Renal pelvis (tissue), 1 donor: ENCODE measurements at regions not wholly inside any gene's neighbourhood (a gene's known extent, or its start where the extent isn't known, plus 50 kb on each side); places are given as distances from the start of the nearest gene placed in this dataset.

Source experiments
- DNase-seq: peaks from one replicate; pipeline ENCODE4 v3.0.0-alpha.2; 2013

DNA sequence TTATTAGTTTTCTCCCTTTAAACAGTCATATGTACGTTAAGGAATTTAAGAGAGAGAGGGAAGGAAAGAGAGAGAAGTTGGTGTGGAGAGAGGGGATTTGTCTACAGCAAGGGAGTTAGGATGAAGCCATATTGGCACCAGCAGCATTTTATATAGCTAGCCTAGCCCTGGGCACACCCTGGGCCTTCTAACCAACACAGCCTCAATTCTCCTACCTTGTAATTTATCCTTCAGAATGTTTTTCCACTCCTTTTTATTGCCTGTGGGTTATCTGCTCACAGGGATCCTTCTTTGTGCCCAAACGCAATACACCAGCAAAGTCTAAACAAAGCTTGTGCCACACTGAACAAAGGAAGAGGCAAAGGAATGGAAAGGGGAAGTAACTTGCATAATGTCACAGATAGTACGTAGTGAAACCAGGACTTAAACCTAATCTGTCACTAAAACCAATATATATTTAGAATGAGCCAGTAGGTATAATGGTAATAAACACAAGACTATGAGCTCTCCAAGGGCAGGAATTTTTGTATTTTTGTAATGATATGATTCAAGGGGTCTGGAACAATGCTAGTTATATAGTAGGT lies 613.8 kb upstream of the TENM4 start:
- no peak for DNase-seq

GRCh38 chr11:80048513-80048912 lies 607.7 kb upstream of the TENM4 start:
- DNase-seq: no peak

GRCh38 chr11:80041136-80042000 lies 600.5 kb upstream of the TENM4 start:
- DNase-seq: no peak

GRCh38 chr11:80034801-80035200 lies 594.0 kb upstream of the TENM4 start:
- no peak for DNase-seq

DNA sequence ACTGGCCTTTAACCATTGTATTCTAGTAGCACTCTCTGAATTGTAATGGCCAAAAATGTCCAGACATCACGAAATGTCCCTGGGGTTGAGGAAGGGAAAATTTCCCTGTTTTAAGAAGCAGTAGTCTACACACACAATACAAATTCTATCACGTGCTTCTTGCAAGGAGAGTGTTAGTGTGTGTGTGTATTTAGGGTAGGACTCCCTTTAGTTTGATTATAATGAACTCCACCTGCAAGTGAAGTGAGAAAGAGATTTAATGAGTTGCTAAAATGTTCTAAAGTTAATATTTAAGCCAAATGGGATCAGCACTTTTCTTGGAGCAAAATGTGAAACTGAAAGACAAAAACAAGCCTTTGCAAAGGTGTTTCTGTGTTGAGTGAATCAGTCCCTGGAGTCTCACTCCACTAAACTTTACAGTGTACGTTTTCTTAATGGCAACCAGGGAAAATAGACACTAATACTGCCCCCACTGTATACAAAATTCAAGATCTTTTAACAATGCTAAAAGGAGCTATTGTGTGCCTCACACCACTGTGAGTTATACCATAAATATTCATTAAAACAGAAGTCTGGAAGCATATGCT lies 590.3 kb upstream of the TENM4 start:
- DNase-seq: no peak

GRCh38 chr11:80028998-80029397 lies 588.2 kb upstream of the TENM4 start:
- no peak for DNase-seq

DNA sequence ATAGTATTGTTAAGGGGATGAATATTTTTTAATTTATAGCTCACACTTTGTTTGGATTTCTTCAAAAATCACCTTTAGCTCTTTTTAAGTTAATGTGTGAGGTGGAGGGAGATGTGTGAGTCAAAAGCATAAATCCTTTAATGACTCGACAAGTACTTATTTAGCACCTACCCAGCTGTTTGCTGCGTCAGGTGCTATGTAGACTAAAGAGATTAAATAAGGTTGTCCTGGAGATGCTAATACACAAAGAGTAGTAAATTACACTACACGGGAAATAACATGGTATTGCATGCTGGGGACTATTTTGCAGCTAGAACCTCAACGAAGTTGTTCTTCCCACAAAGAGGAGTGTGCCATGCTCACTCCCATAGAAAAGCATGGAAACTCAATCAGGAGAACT lies 583.3 kb upstream of the TENM4 start:
- no peak for DNase-seq

DNA sequence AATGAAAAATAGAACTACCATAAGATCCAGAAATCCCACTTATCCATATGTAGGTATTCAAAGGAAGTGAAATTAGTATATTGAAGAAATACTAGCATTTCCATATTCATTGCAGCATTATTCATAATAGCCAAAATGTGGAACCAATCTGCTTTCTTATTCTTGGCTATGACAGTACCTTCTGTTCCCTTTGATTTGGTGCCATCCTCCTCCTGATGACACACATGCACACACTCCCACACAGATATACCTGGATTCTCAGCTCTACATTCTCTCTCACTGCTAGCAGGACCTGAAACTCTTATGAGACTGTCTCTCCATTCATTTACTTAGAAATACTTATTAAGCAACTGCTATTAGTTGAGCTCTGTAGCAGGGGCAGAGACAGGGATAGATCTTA lies 582.6 kb upstream of the TENM4 start:
- DNase-seq: no peak

- no peak for DNase-seq
Observed at GRCh38 chr11:80010536-80010935, 569.7 kb upstream of the TENM4 start.

DNA sequence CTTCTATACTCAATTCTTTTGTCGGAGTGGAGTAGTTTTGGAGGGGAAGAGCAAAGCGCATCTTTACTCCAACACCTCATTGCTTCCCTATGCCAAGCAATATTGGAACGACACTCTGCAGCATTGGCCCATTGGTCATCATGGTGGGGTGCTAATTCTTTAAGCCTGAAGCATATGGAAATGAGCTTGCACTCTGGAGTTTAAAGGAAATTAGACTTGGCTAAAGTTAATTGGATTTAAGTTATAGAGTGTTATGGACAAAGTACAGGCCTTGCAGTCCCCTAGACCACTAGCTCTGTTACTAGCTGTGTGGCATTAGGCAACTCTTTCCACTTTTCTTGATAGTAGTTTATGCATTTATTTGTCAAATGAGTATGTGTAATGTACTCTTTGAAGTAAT lies 568.3 kb upstream of the TENM4 start:
- DNase-seq: no peak

GRCh38 chr11:80007616-80008015 lies 566.8 kb upstream of the TENM4 start:
- no peak for DNase-seq

DNA sequence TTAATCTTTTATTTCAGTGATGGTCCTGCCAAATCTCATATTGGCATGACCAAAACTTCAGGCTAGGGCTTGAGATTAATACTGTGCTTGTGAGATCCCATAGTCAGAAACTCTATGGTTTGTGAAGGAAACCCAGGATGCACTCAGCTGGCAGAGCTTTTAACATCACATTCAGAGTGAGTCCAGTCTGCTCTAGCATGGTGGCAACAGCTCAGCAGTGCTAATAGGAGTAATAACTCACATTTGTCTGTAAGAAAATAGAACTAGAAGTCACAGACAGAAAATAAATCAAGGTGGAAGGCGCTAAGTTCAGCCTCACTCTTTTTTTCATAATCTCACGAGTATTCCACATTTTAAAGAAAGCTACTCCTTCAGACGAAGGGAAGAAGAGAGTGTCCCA lies 549.3 kb upstream of the TENM4 start:
- no peak for DNase-seq

DNA sequence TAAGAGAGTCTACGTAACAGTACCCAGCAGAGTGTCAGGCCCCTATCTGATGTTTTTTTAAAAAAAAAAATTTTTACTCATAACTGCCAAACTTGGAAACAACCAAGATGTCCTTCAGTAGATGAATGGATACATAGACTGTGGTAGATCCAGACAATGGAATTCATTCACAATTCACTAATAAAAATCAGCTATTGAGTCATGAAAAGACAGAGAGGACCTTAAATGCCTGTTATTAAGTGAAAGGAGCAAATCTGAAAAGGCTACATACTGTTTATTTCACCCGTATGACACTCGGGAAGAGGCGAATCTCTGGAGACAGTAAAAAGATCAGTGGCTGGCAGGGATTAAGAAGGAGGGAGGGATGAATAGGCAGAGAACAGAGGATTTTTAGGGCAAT lies 541.4 kb upstream of the TENM4 start:
- DNase-seq: no peak

- DNase-seq: no peak
Observed at GRCh38 chr11:79980916-79981315, 540.1 kb upstream of the TENM4 start.

GRCh38 chr11:79973721-79974617 lies 533.1 kb upstream of the TENM4 start:
- DNase-seq: no peak

DNA sequence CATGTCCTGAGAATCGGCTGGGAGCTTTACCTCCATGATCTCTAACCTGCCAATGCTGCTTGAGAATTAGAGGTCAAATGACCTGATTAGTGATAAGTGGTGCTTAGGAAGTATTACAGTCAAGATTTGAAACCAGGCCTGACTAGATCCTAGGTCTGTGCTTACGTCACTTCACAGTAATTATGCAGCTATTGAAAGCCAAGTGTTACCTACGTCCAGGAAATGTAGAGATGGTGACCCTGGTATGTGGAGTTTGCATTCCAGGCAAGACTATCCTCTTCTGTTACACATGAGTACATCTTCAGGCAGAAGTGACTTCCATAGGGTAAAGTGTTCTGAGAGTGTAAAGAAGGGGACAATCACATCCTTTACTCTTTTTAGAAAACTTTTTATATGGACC lies 530.4 kb upstream of the TENM4 start:
- DNase-seq: no peak

DNA sequence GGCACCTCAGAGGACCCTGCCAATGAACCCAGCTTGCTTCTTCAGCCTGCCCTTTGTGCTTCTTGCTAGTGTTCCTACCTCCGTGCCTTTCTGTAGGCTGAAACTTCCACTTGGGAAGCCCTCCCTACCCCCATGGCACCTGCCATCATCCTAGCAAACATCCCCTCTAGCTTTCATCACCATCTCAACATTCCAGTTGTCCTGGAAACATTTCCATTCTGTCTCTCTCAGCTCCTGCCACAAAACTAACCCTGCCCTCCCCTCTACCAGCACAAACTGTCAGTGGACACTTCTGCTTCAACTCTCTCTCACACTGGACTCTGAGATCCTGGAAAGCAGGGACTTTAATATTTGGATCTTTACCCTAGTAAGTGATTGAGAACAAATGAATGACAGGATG lies 525.8 kb upstream of the TENM4 start:
- no peak for DNase-seq

GRCh38 chr11:79963856-79964645 lies 523.2 kb upstream of the TENM4 start:
- no peak for DNase-seq

- no peak for DNase-seq
Observed at GRCh38 chr11:79960461-79960860, 519.6 kb upstream of the TENM4 start.

- DNase-seq: no peak
Observed at GRCh38 chr11:79959318-79959717, 518.5 kb upstream of the TENM4 start.

DNA sequence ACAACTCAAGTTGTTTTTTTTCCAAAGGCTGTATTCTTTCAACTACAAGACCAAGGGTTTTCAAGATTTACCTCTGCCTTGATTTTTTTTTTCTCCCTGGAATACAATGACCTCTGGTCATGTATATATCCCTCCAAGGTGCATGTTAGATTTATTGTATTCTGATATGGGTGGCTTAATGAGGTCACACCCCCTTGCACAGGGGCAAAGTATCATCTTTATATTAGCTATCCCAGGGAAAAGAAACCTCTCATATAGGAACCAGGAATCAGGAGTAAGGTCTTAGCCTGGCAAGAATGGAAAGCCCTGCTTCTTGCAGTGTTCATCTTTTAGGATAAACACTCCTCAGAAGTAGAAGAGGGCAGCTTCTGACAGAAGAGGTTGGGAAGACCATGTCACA lies 516.9 kb upstream of the TENM4 start:
- no peak for DNase-seq

- no peak for DNase-seq
Observed at GRCh38 chr11:79956061-79956460, 515.2 kb upstream of the TENM4 start.
